Esophagus muscularis mucosa (tissue), 3 donors: ENCODE measurements at regions not wholly inside any gene's neighbourhood (a gene's known extent, or its start where the extent isn't known, plus 50 kb on each side); places are given as distances from the start of the nearest gene placed in this dataset.

ENCODE experiments used
- CTCF ChIP-seq, 3 experiments: fragments of 200-600 bp in 2 of 3; fragments of 450-650 bp in 1 of 3; sonication (generic) in 2 of 3; IDR thresholded peaks; one replicate each; pipeline ENCODE4 v1.5.1; 2017 to 2019; ENCODE audit warnings: antibody characterized with exemption in 3 of 3, mild to moderate bottlenecking in 2 of 3, moderate library complexity in 1 of 3
- POLR2A ChIP-seq: fragments of 450-650 bp; IDR thresholded peaks from one replicate; pipeline ENCODE4 v1.6.1; 2017; ENCODE audit warnings: antibody characterized with exemption, moderate library complexity, mild to moderate bottlenecking, low read depth
- POLR2AphosphoS5 ChIP-seq, 2 donors: sonication (generic); formaldehyde crosslinking; IDR thresholded peaks; one replicate each; pipeline ENCODE4 v1.6.1; 2017; ENCODE audit warnings: antibody characterized with exemption in 2 of 2

GRCh38 chr9:75811692-75812091 is 78.8 kb upstream of the PCSK5 start:
- TF ChIP-seq CTCF (IDR thresholded peaks at IDR 0.05) (no peak), POLR2A (no peak), POLR2AphosphoS5 (IDR thresholded peaks at IDR 0.05) (no peak)
